Loucy (cell line): ENCODE measurements at regions not wholly inside any gene's neighbourhood (a gene's known extent, or its start where the extent isn't known, plus 50 kb on each side); places are given as distances from the start of the nearest gene placed in this dataset.

Experiments used
- H2AFZ ChIP-seq: fragments of 200-600 bp; sonication (generic); 2 replicates; pipeline ENCODE4 v1.6.0; 2016; ENCODE audit warnings: antibody characterized with exemption, mild to moderate bottlenecking, low read length, moderate library complexity
- H3F3A ChIP-seq: fragments of 200-600 bp; 2 replicates; pipeline ENCODE4 v1.6.0; 2016; ENCODE audit warnings: antibody characterized with exemption, low read depth, mild to moderate bottlenecking
- H3K27me3 ChIP-seq: fragments of 200-600 bp; sonication (generic); 2 replicates; pipeline ENCODE4 v1.6.1; 2014; ENCODE audit warnings: low read length, mild to moderate bottlenecking; ENCODE audit not compliant: insufficient read depth, poor library complexity, severe bottlenecking
- H3K36me3 ChIP-seq: fragments of 200-600 bp; sonication (generic); 2 replicates; pipeline ENCODE4 v1.6.1; 2016; ENCODE audit warnings: low read length; ENCODE audit not compliant: insufficient read depth
- H3K4me1 ChIP-seq: fragments of 200-600 bp; sonication (generic); 2 replicates; pipeline ENCODE4 v1.5.1; 2014; ENCODE audit warnings: low read length, mild to moderate bottlenecking; ENCODE audit not compliant: insufficient read depth, poor library complexity, severe bottlenecking
- H3K4me2 ChIP-seq: fragments of 200-600 bp; sonication (generic); 2 replicates; pipeline ENCODE4 v1.6.0; 2014; ENCODE audit warnings: antibody characterized with exemption, low read length, low read depth, mild to moderate bottlenecking; ENCODE audit not compliant: poor library complexity, severe bottlenecking
- H3K4me3 ChIP-seq: fragments of 200-600 bp; sonication (generic); 2 replicates; pipeline ENCODE4 v1.5.1; 2014; ENCODE audit warnings: low read length, mild to moderate bottlenecking, mixed read lengths; ENCODE audit not compliant: poor library complexity, severe bottlenecking
- H3K79me2 ChIP-seq: fragments of 200-600 bp; sonication (generic); 2 replicates; pipeline ENCODE4 v1.6.1; 2014; ENCODE audit warnings: low read length; ENCODE audit not compliant: insufficient read depth
- H3K9ac ChIP-seq: fragments of 200-600 bp; sonication (generic); 2 replicates; pipeline ENCODE4 v1.6.0; 2014; ENCODE audit warnings: mild to moderate bottlenecking, low read depth, low read length, moderate library complexity; ENCODE audit not compliant: poor library complexity, severe bottlenecking
- H3K9me2 ChIP-seq: fragments of 200-600 bp; sonication (generic); replicated peaks from 2 replicates; pipeline ENCODE4 v1.6.1; 2016; ENCODE audit warnings: low read depth, low read length, mixed read lengths
- H3K9me3 ChIP-seq: fragments of 200-600 bp; sonication (generic); 2 replicates; pipeline ENCODE4 v1.6.1; 2014; ENCODE audit warnings: mild to moderate bottlenecking, antibody characterized with exemption, low read length, low read depth; ENCODE audit not compliant: insufficient read depth
- H4K20me1 ChIP-seq: fragments of 200-600 bp; sonication (generic); 2 replicates; pipeline ENCODE4 v1.6.0; 2014; ENCODE audit warnings: antibody characterized with exemption, low read length, mild to moderate bottlenecking; ENCODE audit not compliant: insufficient read depth, poor library complexity, severe bottlenecking
- CTCF ChIP-seq: fragments of 200-600 bp; sonication (generic); conservative IDR thresholded peaks from 2 replicates; pipeline ENCODE4 v1.5.1; 2014; ENCODE audit warnings: mild to moderate bottlenecking, antibody characterized with exemption, low read length
- EZH2phosphoT487 ChIP-seq: fragments of 200-600 bp; IDR thresholded peaks from 2 replicates; pipeline ENCODE4 v1.6.1; 2018; ENCODE audit warnings: antibody characterized with exemption, mild to moderate bottlenecking, moderate library complexity, borderline replicate concordance

GRCh38 chr13:44814836-44815235 is 174.4 kb downstream of the NUFIP1 start:
- Histone ChIP-seq H2AFZ (no peak overlapping the region), H3K9me2 (no peaks in the 10 kb centered on the region), H3F3A (no peaks in the 10 kb centered on the region), H3K4me3 (no peak overlapping the region), H3K27me3 (no peaks in the 10 kb centered on the region), H3K9ac (no peak overlapping the region), H3K79me2 (no peaks in the 10 kb centered on the region), H3K36me3 (no peaks in the 10 kb centered on the region), H4K20me1 (no peaks in the 10 kb centered on the region), H3K4me1 (no peaks in the 10 kb centered on the region), H3K9me3 (no peaks in the 10 kb centered on the region), H3K4me2 (no peak overlapping the region)
- TF ChIP-seq EZH2phosphoT487: no peak
- no peak for TF ChIP-seq CTCF

- Histone ChIP-seq H3K27me3 (no peaks in the 10 kb centered on the region), H3K9ac (no peak overlapping the region), H3K4me1 (no peaks in the 10 kb centered on the region), H3K4me2 (no peak overlapping the region), H3K9me2 (no peaks in the 10 kb centered on the region), H3F3A (no peaks in the 10 kb centered on the region), H4K20me1 (no peaks in the 10 kb centered on the region), H3K36me3 (no peaks in the 10 kb centered on the region), H3K9me3 (no peaks in the 10 kb centered on the region), H3K4me3 (no peak overlapping the region), H2AFZ (no peak overlapping the region), H3K79me2 (no peaks in the 10 kb centered on the region)
- TF ChIP-seq CTCF (no peak), EZH2phosphoT487 (no peak)
Measured at GRCh38 chr13:44814161-44814560, 175.1 kb downstream of the NUFIP1 start.

- H3K9me2 ChIP-seq: no peaks in the 10 kb centered on the region
- H3K4me2 ChIP-seq: no peak overlapping the region
- no peaks in the 10 kb centered on the region for H4K20me1 ChIP-seq
- TF ChIP-seq CTCF (no peak), EZH2phosphoT487 (no peak)
- H3K4me3 ChIP-seq: no peak overlapping the region
- no peaks in the 10 kb centered on the region for H3F3A ChIP-seq
- H3K36me3 ChIP-seq: no peaks in the 10 kb centered on the region
- H3K4me1 ChIP-seq: no peaks in the 10 kb centered on the region
- no peaks in the 10 kb centered on the region for H3K9me3 ChIP-seq
- H3K27me3 ChIP-seq: no peaks in the 10 kb centered on the region
- 0 out of 2 replicates have a peak overlapping the region, but pooled peaks have one; percentile 10 for H2AFZ ChIP-seq
- no peaks in the 10 kb centered on the region for H3K79me2 ChIP-seq
- no peak overlapping the region for H3K9ac ChIP-seq
Measured at GRCh38 chr13:44812818-44813217, 176.5 kb downstream of the NUFIP1 start.
